Vagina (tissue), 2 donors: ENCODE measurements at regions not wholly inside any gene's neighbourhood (a gene's known extent, or its start where the extent isn't known, plus 50 kb on each side); places are given as distances from the start of the nearest gene placed in this dataset.

Experiments used
- CTCF ChIP-seq, 3 experiments: fragments of 450-650 bp in 2 of 3; fragments of 200-600 bp in 1 of 3; sonication (generic) in 1 of 3; IDR thresholded peaks; one replicate each; pipeline ENCODE4 v1.5.1; 2017 to 2019; ENCODE audit warnings: antibody characterized with exemption in 3 of 3, mild to moderate bottlenecking in 2 of 3, moderate library complexity in 2 of 3
- POLR2A ChIP-seq, 2 donors: fragments of 450-650 bp; IDR thresholded peaks; one replicate each; pipeline ENCODE4 v1.6.1; 2017; ENCODE audit warnings: antibody characterized with exemption in 2 of 2, mild to moderate bottlenecking in 2 of 2, moderate library complexity in 2 of 2
- POLR2AphosphoS5 ChIP-seq, 2 donors: sonication (generic); formaldehyde crosslinking; IDR thresholded peaks; one replicate each; pipeline ENCODE4 v1.9.0; 2017; ENCODE audit warnings: antibody characterized with exemption in 2 of 2, mild to moderate bottlenecking in 2 of 2, low read depth in 1 of 2; ENCODE audit not compliant: insufficient read depth in 1 of 2

GRCh38 chr1:102562380-102562779 lies 545.9 kb downstream of the COL11A1 start:
- TF ChIP-seq CTCF (IDR thresholded peaks at IDR 0.05) (no peak), POLR2A (IDR thresholded peaks at IDR 0.05) (no peak), POLR2AphosphoS5 (IDR thresholded peaks at IDR 0.05; ENCODE audit: insufficient read depth in 1 of 2, low read depth in 1 of 2) (no peak)
